ENCODE measurements at regions not wholly inside any gene's neighbourhood (a gene's known extent, or its start where the extent isn't known, plus 50 kb on each side); places are given as distances from the start of the nearest gene placed in this dataset.

DNA sequence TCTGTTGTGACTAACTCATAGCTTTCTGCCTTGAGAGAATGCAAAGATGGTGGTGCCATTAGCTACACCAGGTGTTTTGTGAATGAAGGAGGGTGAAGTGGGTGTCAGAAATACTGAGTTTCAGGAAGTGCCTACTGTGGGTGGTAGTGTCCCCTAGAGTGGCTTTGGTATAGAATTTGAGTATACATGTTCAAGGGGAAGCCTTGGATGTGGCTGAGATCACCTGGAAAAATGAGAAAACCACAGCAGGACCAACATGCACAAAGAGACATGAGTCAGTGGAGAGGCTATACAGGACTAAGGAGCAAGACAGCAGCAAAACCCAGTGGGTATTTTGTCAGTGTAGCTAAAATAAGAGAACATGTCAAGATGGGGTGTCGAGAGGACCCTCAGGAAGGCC, 204.3 kb upstream of the TBL1X start:
- TF ChIP-seq, protein P1, sequence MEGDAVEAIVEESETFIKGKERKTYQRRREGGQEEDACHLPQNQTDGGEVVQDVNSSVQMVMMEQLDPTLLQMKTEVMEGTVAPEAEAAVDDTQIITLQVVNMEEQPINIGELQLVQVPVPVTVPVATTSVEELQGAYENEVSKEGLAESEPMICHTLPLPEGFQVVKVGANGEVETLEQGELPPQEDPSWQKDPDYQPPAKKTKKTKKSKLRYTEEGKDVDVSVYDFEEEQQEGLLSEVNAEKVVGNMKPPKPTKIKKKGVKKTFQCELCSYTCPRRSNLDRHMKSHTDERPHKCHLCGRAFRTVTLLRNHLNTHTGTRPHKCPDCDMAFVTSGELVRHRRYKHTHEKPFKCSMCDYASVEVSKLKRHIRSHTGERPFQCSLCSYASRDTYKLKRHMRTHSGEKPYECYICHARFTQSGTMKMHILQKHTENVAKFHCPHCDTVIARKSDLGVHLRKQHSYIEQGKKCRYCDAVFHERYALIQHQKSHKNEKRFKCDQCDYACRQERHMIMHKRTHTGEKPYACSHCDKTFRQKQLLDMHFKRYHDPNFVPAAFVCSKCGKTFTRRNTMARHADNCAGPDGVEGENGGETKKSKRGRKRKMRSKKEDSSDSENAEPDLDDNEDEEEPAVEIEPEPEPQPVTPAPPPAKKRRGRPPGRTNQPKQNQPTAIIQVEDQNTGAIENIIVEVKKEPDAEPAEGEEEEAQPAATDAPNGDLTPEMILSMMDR (IDR thresholded peaks at IDR 0.05; ENCODE audit: borderline replicate concordance, extremely low read depth, low read length, poor library complexity, severe bottlenecking), result no peak
- TF ChIP-seq EZH2 (IDR thresholded peaks at IDR 0.05; ENCODE audit: borderline replicate concordance, low read depth, low read length, severe bottlenecking), result no peak
